GM18870 (cell line): ENCODE measurements at regions not wholly inside any gene's neighbourhood (a gene's known extent, or its start where the extent isn't known, plus 50 kb on each side); places are given as distances from the start of the nearest gene placed in this dataset.
"Not testable (repeated sequence)": the region's sequence is repeated elsewhere in the genome, so short reads cannot be mapped to it uniquely, and the experiment has no call there.

Experiments
- ATAC-seq: cut with Tn5 transposase; IDR thresholded peaks from one replicate; pipeline ENCODE4 v1.9.1; 2021; ENCODE audit warnings: moderate library complexity; ENCODE audit not compliant: unreplicated experiment

- no peak for ATAC-seq
Measured at GRCh38 chr6:153442096-153442495, 311.0 kb upstream of the RGS17 start.

- no peak for ATAC-seq
Measured at GRCh38 chr6:153437193-153437592, 306.1 kb upstream of the RGS17 start.

DNA sequence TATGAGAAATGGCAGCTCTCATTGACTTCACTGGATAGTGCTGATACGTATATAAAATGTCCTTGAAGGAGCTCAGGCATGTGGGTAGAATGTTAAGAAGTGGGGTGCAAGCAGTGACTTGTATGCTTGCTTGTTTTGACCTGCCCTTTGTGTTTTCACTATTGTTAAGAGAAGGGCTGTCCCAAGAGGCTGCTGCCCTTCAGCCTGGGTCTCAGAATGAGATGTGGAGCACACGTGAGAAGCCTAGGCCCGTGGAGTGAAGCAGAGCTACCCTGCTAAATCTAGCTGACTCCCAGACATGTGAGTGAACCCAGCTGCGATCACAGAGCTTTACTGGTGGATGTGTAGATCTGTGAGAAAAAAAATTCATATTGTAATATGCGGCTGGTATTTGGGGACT, 305.3 kb upstream of the RGS17 start:
- no peak for ATAC-seq

GRCh38 chr6:153435787-153436186, 304.7 kb upstream of the RGS17 start:
- ATAC-seq: no peak

GRCh38 chr6:153425536-153425935, 294.5 kb upstream of the RGS17 start:
- no peak for ATAC-seq

GRCh38 chr6:153424719-153425400, 293.8 kb upstream of the RGS17 start:
- no peak for ATAC-seq

GRCh38 chr6:153412519-153412918, 281.4 kb upstream of the RGS17 start:
- ATAC-seq: no peak

- ATAC-seq: no peak
Measured at GRCh38 chr6:153411070-153411648, 280.1 kb upstream of the RGS17 start.

DNA sequence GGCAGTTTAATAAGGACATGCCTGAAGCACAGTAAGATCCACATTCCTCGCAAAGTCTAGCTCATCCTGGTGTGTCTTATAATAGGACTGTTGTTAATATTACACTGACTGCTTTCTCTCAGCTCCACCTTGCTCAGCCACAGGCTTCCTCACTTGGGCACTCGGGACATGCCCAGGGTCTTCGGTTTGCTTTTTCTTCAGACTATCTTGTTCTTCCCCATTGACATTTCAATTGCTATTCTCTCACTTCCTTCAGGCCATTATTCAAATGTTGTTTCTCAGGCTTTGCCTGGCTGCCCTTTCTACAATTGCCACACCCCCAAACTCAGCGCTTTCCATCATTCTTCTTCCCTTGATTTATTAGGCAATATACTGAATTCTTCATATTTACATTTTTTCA, 274.8 kb upstream of the RGS17 start:
- no peak for ATAC-seq

GRCh38 chr6:153401751-153402150, 270.7 kb upstream of the RGS17 start:
- ATAC-seq: no peak

DNA sequence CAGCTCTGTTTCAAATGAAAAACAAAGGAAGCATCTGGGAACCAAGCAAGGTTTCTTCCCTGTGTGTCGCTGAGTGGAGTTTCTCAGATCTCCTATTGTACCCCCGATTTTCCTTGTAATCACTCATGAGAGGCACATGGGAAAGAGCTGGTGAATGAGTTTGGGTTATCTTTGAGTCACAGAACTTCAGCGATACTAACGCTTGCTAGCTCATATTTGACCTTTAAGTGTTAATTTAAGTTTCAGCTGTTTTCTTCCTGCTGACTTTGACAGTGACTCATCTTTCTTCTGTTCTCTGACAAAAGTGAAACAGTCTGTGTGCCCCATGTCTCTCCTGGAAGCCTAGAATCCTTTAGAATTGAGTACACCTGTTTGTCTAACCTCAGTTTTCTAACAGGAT, 261.1 kb upstream of the RGS17 start:
- no peak for ATAC-seq

DNA sequence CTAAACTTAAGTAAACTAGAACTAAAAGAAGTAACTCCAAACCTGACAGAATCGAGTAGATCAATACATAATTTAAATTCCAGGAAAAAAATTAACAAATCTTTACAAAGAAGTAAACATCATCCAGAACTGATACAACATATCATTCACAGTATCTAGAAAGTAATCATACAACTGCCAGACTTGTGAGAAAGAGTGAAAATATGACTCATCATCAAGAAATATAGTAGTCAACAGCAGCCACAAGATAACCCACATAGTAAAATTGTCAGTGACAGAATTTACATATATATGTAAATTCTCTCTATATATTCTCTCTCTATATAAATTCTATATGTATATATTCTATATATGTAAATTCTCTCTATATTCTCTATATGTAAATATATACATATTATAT, 242.8 kb upstream of the RGS17 start:
- ATAC-seq: no peak

DNA sequence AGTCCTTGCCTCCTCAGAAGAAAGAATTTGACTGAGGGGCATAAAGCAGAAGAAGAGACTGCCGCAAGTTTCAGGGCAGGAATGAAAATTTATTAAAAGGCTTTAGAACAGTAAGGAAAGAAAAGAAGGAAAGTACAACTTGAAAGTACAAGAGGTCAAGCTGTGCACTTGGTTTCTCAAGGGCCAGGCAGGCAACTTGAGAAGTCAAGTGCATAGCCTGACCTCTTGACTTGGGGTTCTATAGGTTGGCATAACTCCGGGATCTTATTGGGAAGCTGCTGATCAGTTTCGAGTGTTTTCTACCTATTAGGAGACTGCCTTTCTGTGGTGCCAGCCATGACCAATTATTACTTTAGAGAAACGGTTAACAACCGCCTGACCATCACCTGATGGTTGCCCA, 237.0 kb upstream of the RGS17 start:
- no peak for ATAC-seq

DNA sequence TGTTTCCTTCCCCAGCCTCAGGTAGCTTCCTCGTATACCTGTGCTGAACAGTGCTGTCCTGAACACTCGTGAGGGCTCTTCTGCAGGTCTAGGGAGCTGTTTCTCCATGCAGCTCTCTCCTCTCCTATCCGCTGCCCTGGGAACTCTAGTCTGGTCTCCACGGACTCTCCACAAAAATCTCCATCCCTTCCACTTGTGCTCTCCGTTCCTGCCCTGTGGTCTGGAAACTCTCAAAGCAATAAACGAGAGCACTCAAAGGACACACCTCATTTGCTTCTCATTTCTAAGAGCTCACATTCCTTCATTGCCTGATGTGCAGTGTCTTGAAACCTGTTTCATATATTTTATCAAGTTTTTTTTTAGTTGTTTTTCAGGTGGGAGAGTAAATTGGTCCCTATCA, 235.9 kb upstream of the RGS17 start:
- ATAC-seq: no peak

DNA sequence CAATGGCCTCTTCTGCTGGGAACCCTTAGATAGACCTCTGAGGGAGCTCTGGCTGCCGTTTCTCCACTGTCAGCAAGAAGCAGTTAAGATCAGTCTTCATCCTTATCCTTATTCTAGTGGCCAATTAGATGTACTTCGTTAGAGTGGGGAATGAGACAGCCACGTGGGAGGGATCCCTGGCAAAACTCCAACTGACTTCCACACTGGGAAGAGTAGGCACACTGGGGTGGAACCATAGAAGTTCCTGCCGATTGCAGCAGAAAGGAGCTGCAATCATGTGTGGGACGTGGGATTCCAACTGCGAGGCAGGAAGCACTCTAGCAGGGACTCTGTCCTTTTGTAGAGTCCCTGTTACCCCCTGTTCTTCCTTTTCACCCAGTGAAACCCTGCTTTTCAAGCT, 226.3 kb upstream of the RGS17 start:
- no peak for ATAC-seq

GRCh38 chr6:153340568-153340967, 209.5 kb upstream of the RGS17 start:
- no peak for ATAC-seq

DNA sequence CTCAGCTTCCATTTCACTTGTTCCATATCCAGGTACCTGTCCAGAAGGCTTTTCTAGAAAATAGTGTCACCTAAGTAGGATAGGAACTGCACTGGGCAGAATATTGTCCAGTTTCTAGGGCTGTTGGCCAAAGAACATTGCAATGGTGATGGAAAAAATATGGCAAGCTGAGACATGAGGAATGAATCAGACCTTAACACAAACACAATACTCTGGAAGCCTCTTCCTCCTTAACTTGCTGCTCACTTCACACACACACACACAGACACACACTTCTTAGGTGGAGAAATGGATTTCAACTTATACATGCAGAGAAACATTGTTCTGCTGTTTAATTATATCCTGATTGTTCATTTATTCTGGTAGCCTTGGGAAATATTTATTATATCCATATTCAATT, 203.0 kb upstream of the RGS17 start:
- no peak for ATAC-seq

GRCh38 chr6:153331221-153331620, 200.1 kb upstream of the RGS17 start:
- not testable (repeated sequence) for ATAC-seq

GRCh38 chr6:153328194-153328593, 197.1 kb upstream of the RGS17 start:
- no peak for ATAC-seq

DNA sequence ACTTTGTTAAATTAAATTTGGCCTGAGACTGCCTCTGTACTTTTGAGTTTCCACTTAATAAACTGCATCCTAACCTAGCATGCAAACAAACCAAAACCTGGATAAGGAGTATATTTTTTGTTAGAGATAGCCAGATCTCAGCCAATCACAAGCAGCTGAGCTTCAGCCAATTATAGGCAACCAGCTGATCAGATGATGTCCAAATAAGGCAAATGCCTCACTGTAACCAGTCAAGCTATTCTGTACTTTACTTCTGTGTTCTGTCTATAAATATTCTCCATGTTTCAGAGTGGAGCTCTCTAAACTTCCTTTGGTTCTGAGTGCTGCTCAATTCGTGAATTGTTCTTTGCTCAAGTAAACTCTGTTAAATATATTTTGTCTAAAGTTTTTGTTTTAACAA, 194.6 kb upstream of the RGS17 start:
- ATAC-seq: no peak

GRCh38 chr6:153312634-153313033, 181.6 kb upstream of the RGS17 start:
- no peak for ATAC-seq

- ATAC-seq: no peak
Measured at GRCh38 chr6:153309651-153310050, 178.6 kb upstream of the RGS17 start.

- no peak for ATAC-seq
Measured at GRCh38 chr6:153302133-153302532, 171.1 kb upstream of the RGS17 start.
